NCI-H1930 (cell line): ENCODE measurements at regions not wholly inside any gene's neighbourhood (a gene's known extent, or its start where the extent isn't known, plus 50 kb on each side); places are given as distances from the start of the nearest gene placed in this dataset.
"Not testable (repeated sequence)": the region's sequence is repeated elsewhere in the genome, so short reads cannot be mapped to it uniquely, and the experiment has no call there.

Experiments
- DNase-seq, 2 experiments: peaks; one replicate each; lab custom pipeline; 2025; lab: John Stamatoyannopoulos, UW

- no peak for DNase-seq
These were observed 684.3 kb upstream of the SOX9 start for GRCh38 chr17:71436479-71436878.

- no peak for DNase-seq
These were observed 683.7 kb upstream of the SOX9 start for GRCh38 chr17:71437166-71437565.

GRCh38 chr17:71438631-71439146, 682.1 kb upstream of the SOX9 start:
- peak in 1 of 2 experiments; percentile 16 for DNase-seq

GRCh38 chr17:71440513-71440912, 680.3 kb upstream of the SOX9 start:
- no peak for DNase-seq

- DNase-seq, result no peak
These were observed 679.7 kb upstream of the SOX9 start for GRCh38 chr17:71441098-71441497.

GRCh38 chr17:71444078-71444477, 676.7 kb upstream of the SOX9 start:
- DNase-seq, result no peak

- DNase-seq, result no peak
These were observed 674.0 kb upstream of the SOX9 start for GRCh38 chr17:71446645-71447437.

GRCh38 chr17:71447644-71448043, 673.2 kb upstream of the SOX9 start:
- no peak for DNase-seq

GRCh38 chr17:71450657-71451056, 670.2 kb upstream of the SOX9 start:
- not testable (repeated sequence) for DNase-seq

- no peak for DNase-seq
These were observed 666.9 kb upstream of the SOX9 start for GRCh38 chr17:71453876-71454422.

GRCh38 chr17:71455219-71455618, 665.6 kb upstream of the SOX9 start:
- no peak for DNase-seq

- no peak for DNase-seq
These were observed 662.5 kb upstream of the SOX9 start for GRCh38 chr17:71458322-71458721.

- no peak for DNase-seq
These were observed 659.9 kb upstream of the SOX9 start for GRCh38 chr17:71460943-71461342.

- no peak for DNase-seq
These were observed 659.2 kb upstream of the SOX9 start for GRCh38 chr17:71461498-71462169.

- DNase-seq, result no peak
These were observed 656.6 kb upstream of the SOX9 start for GRCh38 chr17:71464241-71464640.

GRCh38 chr17:71464751-71465150, 656.1 kb upstream of the SOX9 start:
- DNase-seq, result peak; percentile 42 to 70

GRCh38 chr17:71467719-71468118, 653.1 kb upstream of the SOX9 start:
- no peak for DNase-seq

GRCh38 chr17:71470062-71470461, 650.8 kb upstream of the SOX9 start:
- DNase-seq, result no peak

- no peak for DNase-seq
These were observed 647.7 kb upstream of the SOX9 start for GRCh38 chr17:71472809-71473789.

GRCh38 chr17:71477356-71477755, 643.5 kb upstream of the SOX9 start:
- no peak for DNase-seq

- no peak for DNase-seq
These were observed 640.7 kb upstream of the SOX9 start for GRCh38 chr17:71480099-71480498.

GRCh38 chr17:71482625-71483024, 638.2 kb upstream of the SOX9 start:
- no peak for DNase-seq
